Activated B cell treated with CpG ODN at 0.5 μM for 24 hours (primary cell): ENCODE measurements at regions not wholly inside any gene's neighbourhood (a gene's known extent, or its start where the extent isn't known, plus 50 kb on each side); places are given as distances from the start of the nearest gene placed in this dataset.

ENCODE experiments used
- ATAC-seq: fragments of 200-7000 bp; cut with Tn5 transposase; one replicate; pipeline ENCODE4 v1.10.0; 2021; ENCODE audit warnings: low read depth, mild to moderate bottlenecking, moderate library complexity
- CTCF ChIA-PET: fragments of 350-600 bp; sonication (Branson Sonifier 250); formaldehyde crosslinking; loops from one replicate; lab custom pipeline; 2021; ENCODE audit warnings: antibody characterized with exemption; lab: Charles Lee
- POLR2A ChIA-PET: fragments of 350-600 bp; sonication (Branson Sonifier 250); formaldehyde crosslinking; loops from one replicate; lab custom pipeline; 2021; ENCODE audit warnings: antibody characterized with exemption; lab: Charles Lee
- DNase-seq: peaks from one replicate; pipeline ENCODE4 v3.0.0; 2022
- H3K27ac Mint-ChIP-seq: one replicate; pipeline ENCODE4 v1.8.0; 2020; ENCODE audit warnings: mixed read lengths
- H3K27me3 Mint-ChIP-seq: one replicate; pipeline ENCODE4 v1.8.0; 2021; ENCODE audit warnings: mixed read lengths
- H3K36me3 Mint-ChIP-seq: one replicate; pipeline ENCODE4 v1.8.0; 2021; ENCODE audit warnings: low read depth, mixed read lengths
- H3K4me1 Mint-ChIP-seq: one replicate; pipeline ENCODE4 v1.8.0; 2021; ENCODE audit warnings: mixed read lengths
- H3K4me3 Mint-ChIP-seq: one replicate; pipeline ENCODE4 v1.8.0; 2020; ENCODE audit warnings: mild to moderate bottlenecking, mixed read lengths
- H3K9me3 Mint-ChIP-seq: one replicate; pipeline ENCODE4 v1.8.0; 2020; ENCODE audit warnings: mixed read lengths
- CTCF ChIP-seq: fragments of 200-600 bp; IDR thresholded peaks from one replicate; pipeline ENCODE4 v1.8.0; 2022; ENCODE audit warnings: antibody characterized with exemption, mild to moderate bottlenecking
- intact Hi-C: fragments of 100-400 bp; cut with micrococcal nuclease; formaldehyde crosslinking; loops from one replicate; pipeline ENCODE4 v1.15.1; 2024

- no peak overlapping the region for H3K4me3 Mint-ChIP-seq
- H3K9me3 Mint-ChIP-seq = peaks cover 2% of the 10 kb centered on the region
- no peak for DNase-seq
- no peak overlapping the region for H3K27ac Mint-ChIP-seq
- intact Hi-C loops = no loop called here
- TF ChIP-seq CTCF = no peak
- H3K4me1 Mint-ChIP-seq = no peaks in the 10 kb centered on the region
- ChIA-PET CTCF (no interaction called here), POLR2A (no interaction called here)
- H3K27me3 Mint-ChIP-seq = no peaks in the 10 kb centered on the region
- no peaks in the 10 kb centered on the region for H3K36me3 Mint-ChIP-seq
- no peak for ATAC-seq
These were observed 984.6 kb upstream of the AGA start for GRCh38 chr4:178426871-178427270.

- Mint-ChIP-seq H3K4me3 (no peak overlapping the region), H3K9me3 (peaks cover 2% of the 10 kb centered on the region), H3K36me3 (no peaks in the 10 kb centered on the region), H3K4me1 (no peaks in the 10 kb centered on the region), H3K27ac (no peak overlapping the region), H3K27me3 (no peaks in the 10 kb centered on the region)
- DNase-seq (no peak), ATAC-seq (no peak)
- no peak for TF ChIP-seq CTCF
- CTCF ChIA-PET = no interaction called here
- POLR2A ChIA-PET = no interaction called here
- intact Hi-C loops = no loop called here
These were observed 985.4 kb upstream of the AGA start for GRCh38 chr4:178427663-178428062.

- Mint-ChIP-seq H3K9me3 (peaks cover 9% of the 10 kb centered on the region), H3K4me1 (no peaks in the 10 kb centered on the region), H3K27ac (no peak overlapping the region), H3K27me3 (no peaks in the 10 kb centered on the region), H3K36me3 (no peaks in the 10 kb centered on the region), H3K4me3 (no peak overlapping the region)
- no peak for DNase-seq
- intact Hi-C loops = no loop called here
- no peak for TF ChIP-seq CTCF
- ChIA-PET CTCF (no interaction called here), POLR2A (no interaction called here)
- no peak for ATAC-seq
These were observed 1006.3 kb upstream of the AGA start for GRCh38 chr4:178448372-178449035.

- intact Hi-C loops = no loop called here
- no peak overlapping the region for H3K27ac Mint-ChIP-seq
- no peaks in the 10 kb centered on the region for H3K4me1 Mint-ChIP-seq
- no peak for TF ChIP-seq CTCF
- DNase-seq (no peak), ATAC-seq (no peak)
- ChIA-PET CTCF (no interaction called here), POLR2A (no interaction called here)
- H3K27me3 Mint-ChIP-seq = no peaks in the 10 kb centered on the region
- H3K36me3 Mint-ChIP-seq = no peaks in the 10 kb centered on the region
- H3K9me3 Mint-ChIP-seq = peaks cover 11% of the 10 kb centered on the region
- no peak overlapping the region for H3K4me3 Mint-ChIP-seq
These were observed 1008.4 kb upstream of the AGA start for GRCh38 chr4:178450614-178451013.

- CTCF ChIA-PET = no interaction called here
- Mint-ChIP-seq H3K27me3 (no peaks in the 10 kb centered on the region), H3K9me3 (peaks cover 9% of the 10 kb centered on the region), H3K36me3 (no peaks in the 10 kb centered on the region), H3K27ac (no peak overlapping the region), H3K4me3 (no peak overlapping the region), H3K4me1 (no peaks in the 10 kb centered on the region)
- DNase-seq = no peak
- intact Hi-C loops = no loop called here
- ATAC-seq = no peak
- TF ChIP-seq CTCF = no peak
- POLR2A ChIA-PET = no interaction called here
These were observed 1010.8 kb upstream of the AGA start for GRCh38 chr4:178453057-178453456.
